ENCODE measurements at regions not wholly inside any gene's neighbourhood (a gene's known extent, or its start where the extent isn't known, plus 50 kb on each side); places are given as distances from the start of the nearest gene placed in this dataset.

DNA sequence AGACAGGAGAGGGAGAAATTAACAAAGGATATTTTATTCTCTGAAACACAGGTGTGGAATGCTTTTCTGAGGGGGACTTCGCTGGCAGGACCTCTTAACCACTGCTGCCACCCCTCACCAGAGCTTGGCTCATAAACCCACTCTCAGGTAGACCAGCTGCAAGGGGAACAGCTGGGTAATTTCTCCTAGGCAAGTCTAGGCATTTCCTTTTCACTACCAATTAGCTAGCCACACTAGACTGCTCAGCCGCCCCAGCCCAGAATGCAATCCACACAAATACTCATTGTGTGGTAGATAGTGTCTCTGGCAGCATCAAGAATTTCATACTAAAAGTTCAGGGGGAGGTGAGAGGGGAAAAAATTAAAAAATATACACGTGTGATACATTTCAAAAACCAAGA lies 267.6 kb upstream of the ID4 start:
- no peak overlapping the region for H4K8ac ChIP-seq (ENCODE audit: extremely low read depth, insufficient read depth, low read length)
- CTCF ChIA-PET (ENCODE audit: partially characterized antibody), result interaction anchor here (0.9 kb wide), 1 partner anchor 77 kb away, joined by 3 read pairs; no protein-coding TSS in a partner anchor
- no peak for TF ChIP-seq ASH2L (IDR thresholded peaks at IDR 0.05; ENCODE audit: low read length)
- TF ChIP-seq JUND (IDR thresholded peaks at IDR 0.05; ENCODE audit: low read length), result no peak
- no peak for TF ChIP-seq POLR2A (IDR thresholded peaks at IDR 0.05; ENCODE audit: control extremely low read depth in 1 of 2, low read depth in 2 of 2, low read length in 2 of 2)
- TF ChIP-seq BACH1 (IDR thresholded peaks at IDR 0.05; ENCODE audit: low read length), result no peak
- no peak for TF ChIP-seq TAF1 (IDR thresholded peaks at IDR 0.05; ENCODE audit: low read depth, low read length)
- TF ChIP-seq FOSL1 (IDR thresholded peaks at IDR 0.05; ENCODE audit: insufficient read depth, low read depth, low read length), result no peak
- TF ChIP-seq ATF2 (IDR thresholded peaks at IDR 0.05; ENCODE audit: low read length), result no peak
- no peak for TF ChIP-seq GABPA (IDR thresholded peaks at IDR 0.05; ENCODE audit: borderline replicate concordance, insufficient read depth, low read length)
- TF ChIP-seq SRF (IDR thresholded peaks at IDR 0.05; ENCODE audit: low read depth, low read length), result no peak
- TF ChIP-seq HDAC6 (IDR thresholded peaks at IDR 0.05; ENCODE audit: low read depth, low read length), result no peak
- no peak for TF ChIP-seq RBBP5 (IDR thresholded peaks at IDR 0.05; ENCODE audit: borderline replicate concordance, low read depth, low read length)
- TF ChIP-seq EGR1 (IDR thresholded peaks at IDR 0.05; ENCODE audit: borderline replicate concordance, low read depth, low read length), result no peak
- no peak for TF ChIP-seq SUZ12 (IDR thresholded peaks at IDR 0.05; ENCODE audit: low read length)

More for the DNA sequence above, 267.6 kb upstream of the ID4 start:
- H4K5ac ChIP-seq (ENCODE audit: insufficient read length, low read depth, low read length), result no peak overlapping the region
- H2BK20ac ChIP-seq (ENCODE audit: low read length), result no peak overlapping the region
- no peak overlapping the region for H3K23ac ChIP-seq (ENCODE audit: insufficient read length)
- H3K4me3 ChIP-seq (ENCODE audit: extremely low read depth in 1 of 4, insufficient read depth in 2 of 4, low read depth in 3 of 4, low read length in 4 of 4), result no peak overlapping the region
- H2BK12ac ChIP-seq (ENCODE audit: low read depth, low read length), result no peak overlapping the region
- no peak overlapping the region for H3K27ac ChIP-seq (ENCODE audit: low read depth, low read length)
- no peaks in the 10 kb centered on the region for H3K36me3 ChIP-seq (ENCODE audit: control insufficient read depth in 2 of 4, insufficient read depth in 4 of 4, low read length in 3 of 4)
- FAIRE-seq, result no peak
- H3K4me2 ChIP-seq (ENCODE audit: insufficient read depth in 1 of 2, low read depth in 2 of 2, low read length in 2 of 2), result no peak overlapping the region
- H3K79me2 ChIP-seq (ENCODE audit: control insufficient read depth in 1 of 2, insufficient read depth in 2 of 2, low read length in 2 of 2), result no peaks in the 10 kb centered on the region
- no peak overlapping the region for H3K56ac ChIP-seq (replicated peaks; ENCODE audit: insufficient read length, low read depth, low read length)
- H3K9me3 ChIP-seq (ENCODE audit: insufficient read depth in 2 of 2, low read depth in 1 of 2, low read length in 1 of 2), result no peaks in the 10 kb centered on the region
- DNase-seq (ENCODE audit: low read depth in 1 of 2, low spot score in 2 of 2), result no peak
- H4K20me1 ChIP-seq (replicated peaks in 1 of 2; ENCODE audit: control insufficient read depth in 1 of 2, insufficient read depth in 2 of 2, low read length in 2 of 2), result no peaks in the 10 kb centered on the region
- H3K14ac ChIP-seq (ENCODE audit: insufficient read length), result no peak overlapping the region
- no peak overlapping the region for H4K91ac ChIP-seq (replicated peaks; ENCODE audit: insufficient read length, low read length)
- H2AFZ ChIP-seq (ENCODE audit: low read length), result no peak overlapping the region
- H2AK5ac ChIP-seq (ENCODE audit: low read depth, low read length), result no peak overlapping the region
- WGBS, 2 experiments (ENCODE audit: extremely low coverage in 1 of 2, insufficient coverage in 1 of 2, insufficient read length in 1 of 2, insufficient replicate concordance in 2 of 2, low coverage in 1 of 2, low lambda C conversion rate in 2 of 2, missing lambda C conversion rate in 1 of 2), result 85% methylated on average over 3 of the region's 3 CpGs; no CpG with 5 or more reads in 1 of the 2 experiments
- no peaks in the 10 kb centered on the region for H3K23me2 ChIP-seq (ENCODE audit: low read depth, low read length)
- H2BK15ac ChIP-seq (ENCODE audit: low read length), result no peak overlapping the region
- no peaks in the 10 kb centered on the region for H3K79me1 ChIP-seq (ENCODE audit: low read depth, low read length)
- H2BK120ac ChIP-seq (replicated peaks; ENCODE audit: low read depth, low read length), result no peak overlapping the region
- no peak overlapping the region for H3K9ac ChIP-seq (replicated peaks in 1 of 4; ENCODE audit: extremely low read depth in 1 of 4, low read depth in 3 of 4, low read length in 3 of 4)
- H3K4ac ChIP-seq (replicated peaks; ENCODE audit: insufficient read length, low read depth, low read length), result no peak overlapping the region
- H3K27me3 ChIP-seq (replicated peaks in 1 of 4; ENCODE audit: control insufficient read depth in 3 of 4, extremely low read depth in 1 of 4, insufficient read depth in 3 of 4, low read length in 3 of 4), result no peaks in the 10 kb centered on the region
- no peaks in the 10 kb centered on the region for H3K4me1 ChIP-seq (replicated peaks in 1 of 4; ENCODE audit: control insufficient read depth in 3 of 4, insufficient read depth in 4 of 4, low read length in 3 of 4)
- no peak overlapping the region for H3K18ac ChIP-seq (ENCODE audit: extremely low read depth, low read length)
- no peak overlapping the region for H2BK5ac ChIP-seq (ENCODE audit: low read depth, low read length)
- POLR2A ChIA-PET (ENCODE audit: partially characterized antibody), result no interaction called here

All from H1 (cell line).